Non-pigmented ciliary epithelial cell (primary cell): ENCODE measurements at regions not wholly inside any gene's neighbourhood (a gene's known extent, or its start where the extent isn't known, plus 50 kb on each side); places are given as distances from the start of the nearest gene placed in this dataset.
"Not testable (repeated sequence)": the region's sequence is repeated elsewhere in the genome, so short reads cannot be mapped to it uniquely, and the experiment has no call there.

Experiments
- DNase-seq: peaks from one replicate; pipeline ENCODE4 v3.0.0-alpha.2; 2010; ENCODE audit warnings: low read depth

DNA sequence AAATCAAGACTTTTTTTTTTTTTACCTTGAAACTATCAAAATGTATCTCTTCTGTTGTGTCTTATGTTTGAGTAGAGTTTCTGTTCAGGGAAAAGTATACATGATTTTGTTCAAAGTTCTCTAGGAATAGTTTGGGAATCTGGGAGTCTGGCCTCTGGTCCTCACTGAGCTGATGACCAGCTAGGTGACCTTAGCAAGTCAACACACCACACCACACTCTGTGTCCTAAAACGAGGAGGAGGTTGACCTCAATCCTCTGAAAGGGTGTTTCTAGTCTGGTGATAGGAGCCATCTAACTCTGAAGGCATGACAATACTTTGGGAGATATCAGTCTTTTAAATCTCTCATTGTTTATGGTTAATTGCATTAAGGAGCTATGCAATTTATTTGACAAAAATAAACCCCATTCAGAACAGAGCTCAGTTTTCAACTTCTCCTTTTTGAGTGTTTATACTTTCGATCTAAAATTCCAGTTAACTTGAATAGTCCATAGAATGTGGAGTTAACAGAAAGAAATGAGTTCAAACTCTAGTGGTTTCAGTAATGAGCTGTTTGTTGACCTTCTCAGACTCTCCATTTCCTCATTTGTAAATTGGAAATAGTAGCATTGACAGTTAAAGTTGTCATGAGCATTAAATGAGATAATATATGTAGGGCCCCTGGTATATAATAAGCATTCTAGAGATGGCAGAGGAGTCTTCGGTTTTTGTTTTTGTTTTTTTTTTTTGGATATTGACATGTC is 112.2 kb upstream of the LRRN1 start:
- no peak for DNase-seq

DNA sequence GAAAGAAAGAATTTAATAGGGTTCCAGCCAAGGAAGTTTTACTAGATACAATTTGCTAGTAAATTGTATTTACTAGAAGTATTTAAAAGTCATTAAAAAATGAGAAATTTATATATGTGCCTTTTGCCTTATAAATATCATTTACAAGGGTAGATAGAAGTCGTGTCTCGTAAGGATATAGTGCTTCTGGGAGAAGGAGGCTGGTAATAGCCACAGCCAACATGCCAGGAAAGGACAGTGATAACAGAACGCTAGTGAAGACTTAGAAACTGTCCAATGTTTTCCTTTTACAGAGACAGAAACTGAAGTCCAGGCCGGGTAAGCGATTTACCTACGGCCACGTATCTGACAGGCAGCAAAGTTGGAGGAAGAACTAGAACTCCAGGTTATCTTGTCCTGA is 113.5 kb upstream of the LRRN1 start:
- DNase-seq = no peak

GRCh38 chr3:3683261-3683660 is 116.0 kb upstream of the LRRN1 start:
- DNase-seq = no peak

DNA sequence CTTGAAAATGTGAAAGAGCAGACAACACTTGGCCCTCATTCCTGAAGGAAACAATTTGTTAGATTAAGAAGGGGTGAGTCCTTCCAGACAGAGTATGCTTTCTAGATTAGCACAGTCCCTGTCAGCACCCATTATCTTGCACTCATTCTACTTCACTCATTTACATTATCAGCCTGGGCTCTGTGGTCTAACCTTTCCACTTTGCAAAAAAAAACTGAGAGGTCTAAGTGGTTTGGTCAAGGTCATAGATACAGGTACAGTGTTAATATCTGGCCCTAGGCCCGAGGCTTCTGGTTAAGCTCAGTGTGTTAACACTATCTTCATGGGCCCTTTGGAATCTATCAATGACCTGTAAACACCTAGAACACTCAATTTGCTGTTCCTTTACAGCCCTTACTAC is 123.4 kb upstream of the LRRN1 start:
- no peak for DNase-seq

- DNase-seq = no peak
Measured at GRCh38 chr3:3675186-3675585, 124.0 kb upstream of the LRRN1 start.

- no peak for DNase-seq
Measured at GRCh38 chr3:3666664-3667063, 132.6 kb upstream of the LRRN1 start.

DNA sequence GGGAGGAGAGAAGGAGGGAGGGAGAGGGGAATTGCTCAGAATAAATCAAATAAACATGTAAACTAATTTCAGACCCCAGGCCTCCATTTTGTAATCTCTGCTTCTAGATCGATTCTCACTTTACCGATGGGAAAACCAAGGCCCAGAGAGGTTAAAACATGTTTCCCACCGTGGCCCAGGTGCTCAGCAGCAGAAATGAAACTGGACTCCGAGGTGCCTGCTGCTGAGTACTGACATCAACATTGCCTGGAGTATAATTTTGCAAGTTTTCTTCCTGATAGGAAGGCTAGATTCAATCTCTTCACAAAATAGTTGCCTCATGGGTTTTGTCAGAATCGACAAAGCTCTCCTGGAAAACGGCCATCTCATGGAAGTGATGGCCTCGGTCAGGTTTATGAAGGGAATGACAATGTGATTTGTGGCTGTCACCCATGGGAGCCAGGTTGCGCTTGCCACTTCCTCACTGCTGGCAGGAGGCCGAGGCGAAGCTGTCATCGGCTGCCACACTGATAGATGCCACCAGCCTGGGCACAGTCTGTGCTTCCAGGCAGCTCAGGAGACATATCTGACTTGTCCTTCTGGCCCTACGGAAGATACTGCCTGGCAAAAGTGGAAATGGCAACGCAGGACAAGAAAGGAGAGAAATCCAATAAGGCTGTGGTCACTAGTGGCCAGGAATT is 133.1 kb upstream of the LRRN1 start:
- no peak for DNase-seq

DNA sequence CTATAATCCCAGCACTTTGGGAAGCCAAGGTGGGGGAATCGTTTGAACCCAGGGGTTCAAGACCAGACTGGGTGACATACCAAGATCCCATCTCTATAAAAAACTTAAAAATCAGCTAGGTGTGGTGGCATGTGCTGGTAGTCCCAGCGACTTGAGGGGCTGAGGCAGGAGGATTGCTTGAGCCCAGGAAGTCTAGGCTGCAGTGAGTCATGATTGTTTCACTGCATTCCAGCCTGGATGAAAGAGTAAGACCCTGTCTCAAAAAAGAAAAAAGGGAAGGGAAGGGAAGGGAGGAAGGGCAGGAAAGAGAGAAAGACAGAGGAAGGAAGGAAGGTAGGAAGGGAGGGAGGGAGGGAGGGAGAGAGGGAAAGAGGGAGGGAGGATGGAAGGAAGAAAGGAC is 133.7 kb upstream of the LRRN1 start:
- no peak for DNase-seq

GRCh38 chr3:3664935-3665334 is 134.3 kb upstream of the LRRN1 start:
- peak; percentile 42 for DNase-seq

DNA sequence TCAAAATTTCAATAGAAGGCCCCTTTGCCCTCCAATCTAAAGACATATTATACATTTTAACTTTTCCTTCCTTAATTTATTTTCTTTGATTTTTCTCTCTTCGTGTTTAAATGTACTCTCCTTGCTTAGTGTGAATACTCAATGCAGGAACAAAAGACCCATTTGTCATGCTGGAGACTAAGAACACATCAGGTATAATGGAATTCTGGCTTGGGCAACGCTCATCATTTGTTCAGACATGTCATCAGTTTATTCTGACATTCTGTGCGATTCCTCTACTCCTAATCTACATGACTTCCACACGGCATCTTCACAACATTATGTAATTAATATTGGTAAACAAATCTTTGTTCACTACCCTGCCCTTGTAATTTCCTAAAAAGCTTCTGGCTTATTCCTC is 136.6 kb upstream of the LRRN1 start:
- DNase-seq = no peak

DNA sequence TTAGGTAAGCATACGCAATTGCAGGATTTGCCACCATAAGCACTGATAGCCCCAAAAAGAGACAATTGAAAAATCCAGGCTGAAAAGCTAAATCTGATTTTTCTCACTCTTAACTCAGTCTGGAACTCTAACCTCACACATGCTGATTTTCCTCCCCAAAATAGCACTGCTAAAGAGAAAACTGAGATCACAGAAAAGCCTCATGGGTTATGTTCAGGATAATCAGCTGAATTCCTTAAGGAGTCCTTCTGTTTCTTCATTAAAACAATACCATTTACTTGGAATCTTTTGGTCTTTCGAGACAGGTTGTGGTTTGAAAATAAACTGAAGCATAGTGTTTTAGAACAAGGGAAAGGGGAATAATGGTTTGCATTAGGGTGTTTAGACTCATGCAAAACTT is 144.3 kb upstream of the LRRN1 start:
- DNase-seq = no peak

- DNase-seq = no peak
Measured at GRCh38 chr3:3648988-3649679, 150.1 kb upstream of the LRRN1 start.

DNA sequence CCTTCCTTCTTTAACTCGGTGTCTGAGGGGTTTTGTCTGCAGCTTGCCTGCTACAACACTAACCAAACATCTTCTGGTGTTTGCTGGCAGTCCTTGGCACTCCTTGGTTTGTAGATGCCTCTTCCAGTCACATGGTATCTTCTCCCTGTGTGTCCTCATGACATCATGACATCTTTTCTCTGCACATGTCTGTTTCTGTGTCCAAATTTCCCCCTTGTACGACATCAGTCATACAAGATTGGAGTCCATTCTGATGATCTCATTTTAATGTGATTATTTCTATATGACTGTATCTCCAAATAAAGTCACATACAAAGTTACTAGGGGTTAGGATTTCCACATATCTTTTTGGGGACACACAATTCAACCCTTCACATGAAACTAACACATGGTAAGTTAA is 152.3 kb upstream of the LRRN1 start:
- DNase-seq = no peak

DNA sequence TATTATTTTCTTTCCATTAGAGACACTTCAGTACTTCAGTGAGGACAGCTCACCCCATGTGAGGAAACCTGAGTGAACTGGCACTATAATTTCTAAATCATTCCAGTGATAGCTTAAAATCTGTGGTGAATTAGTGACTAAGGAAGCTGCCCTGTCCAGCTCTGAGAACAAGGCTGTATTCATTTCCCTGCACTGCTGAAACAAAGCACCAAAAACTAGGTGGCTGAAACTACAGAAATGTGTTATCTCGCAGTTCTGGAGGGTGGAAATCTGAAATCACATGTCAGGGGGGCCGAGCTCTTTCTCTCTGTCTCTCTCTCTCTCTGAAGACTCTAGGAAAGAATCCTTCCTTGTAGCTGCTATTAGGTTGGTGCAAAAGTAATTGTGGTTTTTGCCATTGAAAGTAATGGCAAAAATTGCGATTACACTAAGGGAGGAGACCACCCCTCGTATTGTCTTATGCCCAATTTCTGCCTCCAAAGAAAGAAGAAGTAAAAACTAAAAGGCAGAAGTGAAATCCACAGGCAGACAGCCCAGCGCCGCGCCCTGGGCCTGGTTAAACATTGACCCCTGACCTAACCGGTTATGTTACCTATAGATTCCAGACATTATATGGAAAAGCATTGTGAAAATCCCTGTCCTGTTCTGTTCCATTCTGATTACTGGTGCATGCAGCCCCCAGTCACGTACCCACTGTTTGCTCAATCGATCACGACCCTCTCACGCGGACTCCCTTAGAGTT is 153.0 kb upstream of the LRRN1 start:
- DNase-seq = not testable (repeated sequence)

DNA sequence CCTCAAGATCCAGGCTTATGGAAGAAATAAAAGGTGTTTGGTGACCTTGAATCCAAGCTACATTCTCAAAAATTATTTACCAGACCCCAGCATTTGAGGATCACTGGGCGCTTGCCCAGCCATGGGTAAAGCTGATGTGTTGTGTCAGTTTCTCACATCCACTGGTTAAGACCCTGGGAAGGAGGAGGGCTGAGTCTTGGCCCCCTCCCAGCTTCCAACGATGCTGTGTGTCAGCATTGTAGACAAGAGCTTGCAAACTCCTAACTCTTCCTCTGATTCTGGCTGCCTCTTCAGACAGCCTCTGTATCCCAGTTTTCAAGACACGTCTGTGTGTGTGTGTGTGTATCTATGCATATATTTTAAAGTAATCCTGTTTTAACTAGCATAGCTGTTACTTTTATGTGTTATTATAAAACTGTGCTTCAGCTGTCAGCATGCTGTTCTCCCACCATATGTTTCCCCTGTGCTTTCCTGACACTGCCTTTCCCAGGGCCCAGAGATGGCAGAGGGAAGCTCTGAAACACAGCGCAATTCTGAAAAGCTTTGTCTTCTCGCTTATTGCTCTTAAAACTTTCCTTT is 157.3 kb upstream of the LRRN1 start:
- no peak for DNase-seq

DNA sequence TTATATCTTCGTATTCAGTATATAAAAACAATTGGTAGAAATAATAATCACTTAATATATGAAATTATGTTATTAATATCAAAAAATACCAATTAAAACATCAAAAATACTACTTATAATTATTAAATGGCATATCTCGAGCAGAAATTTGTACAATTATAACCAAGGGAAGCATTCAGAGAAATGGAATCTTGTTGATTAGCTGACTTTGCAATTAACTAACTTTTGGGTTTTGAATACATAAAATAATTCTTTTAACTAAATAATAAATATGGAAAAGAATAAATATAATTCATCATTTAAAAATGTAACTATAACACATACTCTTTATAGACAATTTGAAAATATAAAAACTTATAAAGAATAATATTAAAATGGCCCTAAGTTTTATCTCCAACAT is 160.2 kb upstream of the LRRN1 start:
- DNase-seq = no peak

DNA sequence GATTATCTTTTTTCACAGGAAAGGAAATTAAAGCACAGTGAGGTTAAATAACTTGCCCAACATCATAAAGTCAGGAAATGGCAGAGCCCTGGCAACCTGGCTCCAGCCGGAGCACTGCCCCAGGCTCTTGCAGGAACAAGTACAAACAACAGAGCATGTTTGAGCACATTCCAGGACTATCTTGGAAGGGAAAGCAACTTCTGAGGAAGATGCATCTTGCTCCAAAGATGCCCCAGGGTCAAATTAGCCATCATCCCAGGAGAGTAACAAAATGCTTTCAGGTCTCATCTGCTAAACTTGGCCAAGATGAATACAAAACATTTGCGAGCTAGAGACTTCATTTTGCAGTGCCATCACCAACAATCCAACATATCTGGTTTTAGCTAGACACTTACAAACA is 162.4 kb upstream of the LRRN1 start:
- DNase-seq = no peak

- no peak for DNase-seq
Measured at GRCh38 chr3:3635109-3635508, 164.1 kb upstream of the LRRN1 start.

DNA sequence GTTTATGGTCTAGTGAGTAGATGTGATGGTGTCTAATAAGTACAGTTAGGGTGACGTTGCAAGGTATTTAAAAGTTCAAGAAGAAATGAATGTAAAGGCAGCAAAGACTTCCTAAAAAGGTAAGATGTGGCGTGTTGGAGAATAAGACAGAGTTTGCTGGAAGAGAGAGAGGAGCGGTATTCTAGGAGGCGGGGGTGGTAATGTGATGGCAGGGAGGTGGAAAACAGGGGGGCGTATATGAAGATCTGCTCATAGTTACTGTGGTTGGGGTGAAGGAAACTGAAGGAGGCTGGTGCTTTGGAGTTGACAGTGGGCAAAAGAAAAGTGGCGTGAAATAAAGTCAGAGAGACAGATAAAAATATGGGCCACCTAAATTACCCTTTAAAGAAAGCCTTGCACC is 164.9 kb upstream of the LRRN1 start:
- DNase-seq = no peak

DNA sequence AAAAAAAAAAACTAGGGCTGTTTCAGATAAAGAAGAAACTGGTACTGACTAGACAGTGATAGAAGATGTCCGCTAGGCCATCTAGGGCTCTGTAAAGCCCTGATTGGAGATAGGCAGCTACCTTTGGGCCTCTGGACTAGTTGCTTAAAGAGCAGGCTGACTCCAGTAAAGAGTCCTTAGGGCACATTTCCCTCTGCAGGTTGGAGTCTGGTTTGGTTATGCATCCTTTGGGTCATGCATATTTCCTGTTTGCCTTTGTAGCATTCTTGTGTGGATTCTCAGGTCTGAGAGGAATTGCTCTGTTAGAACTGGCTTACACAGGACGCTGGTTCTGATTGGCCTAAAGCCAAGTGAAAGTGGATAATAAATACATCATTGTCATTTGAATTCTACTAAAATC is 165.5 kb upstream of the LRRN1 start:
- no peak for DNase-seq

- no peak for DNase-seq
Measured at GRCh38 chr3:3632449-3632848, 166.8 kb upstream of the LRRN1 start.

GRCh38 chr3:3631114-3631513 is 168.1 kb upstream of the LRRN1 start:
- DNase-seq = no peak
